ENCODE measurements at regions not wholly inside any gene's neighbourhood (a gene's known extent, or its start where the extent isn't known, plus 50 kb on each side); places are given as distances from the start of the nearest gene placed in this dataset.
"Not testable (repeated sequence)": the region's sequence is repeated elsewhere in the genome, so short reads cannot be mapped to it uniquely, and the experiment has no call there.

- TF ChIP-seq, protein P1, sequence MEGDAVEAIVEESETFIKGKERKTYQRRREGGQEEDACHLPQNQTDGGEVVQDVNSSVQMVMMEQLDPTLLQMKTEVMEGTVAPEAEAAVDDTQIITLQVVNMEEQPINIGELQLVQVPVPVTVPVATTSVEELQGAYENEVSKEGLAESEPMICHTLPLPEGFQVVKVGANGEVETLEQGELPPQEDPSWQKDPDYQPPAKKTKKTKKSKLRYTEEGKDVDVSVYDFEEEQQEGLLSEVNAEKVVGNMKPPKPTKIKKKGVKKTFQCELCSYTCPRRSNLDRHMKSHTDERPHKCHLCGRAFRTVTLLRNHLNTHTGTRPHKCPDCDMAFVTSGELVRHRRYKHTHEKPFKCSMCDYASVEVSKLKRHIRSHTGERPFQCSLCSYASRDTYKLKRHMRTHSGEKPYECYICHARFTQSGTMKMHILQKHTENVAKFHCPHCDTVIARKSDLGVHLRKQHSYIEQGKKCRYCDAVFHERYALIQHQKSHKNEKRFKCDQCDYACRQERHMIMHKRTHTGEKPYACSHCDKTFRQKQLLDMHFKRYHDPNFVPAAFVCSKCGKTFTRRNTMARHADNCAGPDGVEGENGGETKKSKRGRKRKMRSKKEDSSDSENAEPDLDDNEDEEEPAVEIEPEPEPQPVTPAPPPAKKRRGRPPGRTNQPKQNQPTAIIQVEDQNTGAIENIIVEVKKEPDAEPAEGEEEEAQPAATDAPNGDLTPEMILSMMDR (IDR thresholded peaks at IDR 0.05), result no peak
- no peak for TF ChIP-seq POLR2A (IDR thresholded peaks at IDR 0.05)
- WGBS, 2 donors, result 68 to 74% methylated on average over 10 to 11 of the region's 12 CpGs
- intact Hi-C loops (cut with DNase I), result no loop called here
- Histone ChIP-seq H3K9me3 (no peaks in the 10 kb centered on the region), H3K4me3 (no peak overlapping the region), H3K27me3 (no peaks in the 10 kb centered on the region), H3K4me1 (peaks cover 0 to 16% (median 8%) of the 10 kb centered on the region in 3 donors), H3K36me3 (no peaks in the 10 kb centered on the region), H3K27ac (no peak overlapping the region)
- DNase-seq, result no peak
Measured at GRCh38 chr2:111523009-111523408, 361.0 kb downstream of the ANAPC1 start.

DNA sequence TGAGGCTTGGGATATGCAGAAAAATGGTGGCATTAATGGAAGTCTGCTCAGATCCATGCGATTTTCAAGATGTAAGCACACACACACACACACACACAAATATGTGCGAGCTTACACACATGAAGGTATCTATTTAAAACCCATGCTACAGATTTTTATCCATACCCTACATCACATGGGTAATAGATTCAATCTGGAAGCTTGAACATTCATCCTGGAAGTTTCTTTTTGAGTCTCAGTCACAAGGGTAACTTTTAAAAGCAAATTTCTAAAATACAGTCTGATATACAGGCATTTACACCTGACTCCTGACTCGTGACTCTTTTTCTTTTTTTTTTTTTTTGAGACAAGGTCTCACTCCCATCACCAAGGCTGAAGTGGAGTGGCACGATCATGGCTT lies 359.0 kb downstream of the ANAPC1 start:
- intact Hi-C loops (cut with DNase I); DNase-seq; H3K36me3 ChIP-seq; H3K9me3 ChIP-seq; H3K27me3 ChIP-seq; H3K27ac ChIP-seq; H3K4me3 ChIP-seq: not testable (repeated sequence)
- WGBS, 2 donors, result 76 to 79% methylated on average over 3 to 4 of the region's 4 CpGs
- peaks cover 0 to 16% (median 8%) of the 10 kb centered on the region in 3 donors for H3K4me1 ChIP-seq

DNA sequence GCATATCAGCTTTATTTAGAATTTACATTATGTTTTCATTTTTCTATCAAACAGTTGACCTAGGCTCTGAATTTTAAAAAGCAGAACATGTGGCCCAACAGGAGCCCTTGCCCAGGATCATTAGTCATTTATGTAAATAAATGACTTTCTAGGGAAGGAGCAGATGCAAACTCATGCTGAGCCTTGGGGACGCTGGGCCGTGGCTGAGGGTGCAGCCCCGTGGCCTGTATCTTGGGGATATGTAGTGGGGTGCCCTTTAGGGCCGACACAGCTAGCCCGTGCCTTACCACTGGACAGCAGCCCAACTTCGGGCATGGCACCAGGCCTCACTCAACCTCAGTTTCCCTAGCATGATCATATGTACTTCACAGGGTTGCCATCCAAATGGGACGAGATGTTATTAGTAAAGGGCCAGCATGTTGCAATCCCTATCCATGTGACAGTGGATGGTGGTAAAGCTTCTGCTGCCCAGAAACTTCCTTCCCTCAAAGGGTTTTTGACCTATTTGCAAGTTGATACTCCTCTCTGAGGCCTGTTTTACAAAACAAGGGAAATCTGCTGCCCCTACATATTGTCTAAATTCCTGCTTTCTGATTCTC lies 357.9 kb downstream of the ANAPC1 start:
- H3K27me3 ChIP-seq; DNase-seq; H3K36me3 ChIP-seq; H3K9me3 ChIP-seq; intact Hi-C loops (cut with DNase I); H3K4me3 ChIP-seq: not testable (repeated sequence)
- peak overlapping the region in 1 of 4 donors; percentile 52 for H3K27ac ChIP-seq
- H3K4me1 ChIP-seq, result peaks cover 0 to 16% (median 8%) of the 10 kb centered on the region in 3 donors
- 50 to 100% methylated on average over 1 to 3 of the region's 7 CpGs for WGBS, 2 donors

- DNase-seq; intact Hi-C loops (cut with DNase I); H3K27ac ChIP-seq; H3K9me3 ChIP-seq; H3K27me3 ChIP-seq; H3K4me3 ChIP-seq; H3K36me3 ChIP-seq: not testable (repeated sequence)
- WGBS, 2 donors, result 83 to 94% methylated on average over 6 to 7 of the region's 10 CpGs
- peaks cover 0 to 14% (median 3%) of the 10 kb centered on the region in 3 donors for H3K4me1 ChIP-seq
Measured at GRCh38 chr2:111527707-111528400, 356.1 kb downstream of the ANAPC1 start.

DNA sequence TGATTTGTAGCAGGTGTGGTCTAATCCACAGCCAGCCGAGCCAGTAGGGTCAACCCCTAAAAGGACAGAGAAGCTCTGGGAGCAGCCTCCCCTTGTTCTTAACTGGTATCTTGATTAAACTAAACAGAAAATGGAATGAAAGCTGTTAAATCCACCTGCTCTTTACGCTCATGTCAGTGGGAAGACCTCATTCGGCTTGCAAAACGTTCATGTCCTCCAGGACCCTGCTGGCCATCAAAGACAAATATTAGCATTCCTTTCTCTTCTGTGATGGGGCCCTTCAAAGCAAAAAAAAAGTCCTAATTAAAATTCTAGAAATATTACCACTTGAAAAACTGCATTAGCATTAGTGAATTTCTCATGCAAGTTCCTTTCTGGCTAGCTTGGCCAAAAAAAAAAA lies 355.0 kb downstream of the ANAPC1 start:
- intact Hi-C loops (cut with DNase I); H3K27me3 ChIP-seq; DNase-seq; H3K9me3 ChIP-seq; H3K4me1 ChIP-seq; H3K27ac ChIP-seq; H3K36me3 ChIP-seq; H3K4me3 ChIP-seq: not testable (repeated sequence)
- 87 to 100% methylated on average over 1 to 3 of the region's 4 CpGs for WGBS, 2 donors

- H3K27ac ChIP-seq; intact Hi-C loops (cut with DNase I); DNase-seq; H3K27me3 ChIP-seq; H3K9me3 ChIP-seq; H3K36me3 ChIP-seq; H3K4me3 ChIP-seq: not testable (repeated sequence)
- peaks cover 0 to 20% (median 5%) of the 10 kb centered on the region in 3 donors for H3K4me1 ChIP-seq
- 50 to 60% methylated on average over 1 to 2 of the region's 5 CpGs for WGBS, 2 donors
Measured at GRCh38 chr2:111530239-111530965, 353.6 kb downstream of the ANAPC1 start.

DNA sequence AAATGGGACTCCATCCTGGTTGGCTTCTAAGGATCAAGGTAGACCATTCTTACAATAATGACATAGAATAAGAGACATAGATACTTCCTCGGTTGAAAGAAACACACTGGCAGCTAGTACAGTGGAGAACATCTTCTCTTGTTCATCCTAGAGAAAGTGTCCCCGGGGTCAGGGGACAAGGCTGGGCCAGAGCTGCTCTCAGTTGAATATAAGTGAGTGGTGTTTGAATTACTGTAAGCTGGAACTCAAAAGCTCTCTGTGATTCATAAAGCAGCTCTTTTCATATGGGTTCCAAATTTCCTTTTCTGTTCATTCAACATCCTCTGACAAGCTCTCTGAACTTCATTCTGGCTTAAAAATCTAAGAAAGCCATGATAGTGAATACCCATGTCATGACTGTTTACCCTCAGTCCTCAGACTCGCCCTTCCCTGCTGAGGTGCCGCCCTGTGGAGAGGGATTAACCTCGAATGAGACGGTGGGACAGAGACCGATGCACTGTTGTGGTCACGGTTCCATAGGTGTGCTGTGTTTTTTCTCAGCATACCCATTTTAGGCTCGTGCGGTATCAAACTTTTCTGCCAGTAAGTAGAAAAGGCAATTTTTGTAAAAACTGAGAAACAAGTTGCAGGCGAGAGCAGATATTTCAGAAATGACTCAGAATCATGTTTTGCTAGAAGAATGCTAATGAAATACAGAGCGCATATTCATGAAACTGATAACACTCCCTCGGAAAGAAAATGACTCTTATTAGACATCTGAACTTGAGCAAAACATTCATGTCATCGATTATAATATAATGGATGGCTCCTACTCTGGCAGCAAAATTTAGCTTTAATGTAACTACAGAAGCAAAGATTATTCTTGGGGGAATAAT lies 351.1 kb downstream of the ANAPC1 start:
- WGBS, 2 donors, result 27 to 71% methylated on average over 2 of the region's 14 CpGs
- H3K4me3 ChIP-seq; H3K27me3 ChIP-seq; H3K9me3 ChIP-seq; intact Hi-C loops (cut with DNase I); H3K36me3 ChIP-seq; DNase-seq: not testable (repeated sequence)
- peak overlapping the region; percentile 54 to 82 (median 68) for H3K27ac ChIP-seq
- H3K4me1 ChIP-seq, result peaks cover 0 to 19% (median 7%) of the 10 kb centered on the region in 3 donors

DNA sequence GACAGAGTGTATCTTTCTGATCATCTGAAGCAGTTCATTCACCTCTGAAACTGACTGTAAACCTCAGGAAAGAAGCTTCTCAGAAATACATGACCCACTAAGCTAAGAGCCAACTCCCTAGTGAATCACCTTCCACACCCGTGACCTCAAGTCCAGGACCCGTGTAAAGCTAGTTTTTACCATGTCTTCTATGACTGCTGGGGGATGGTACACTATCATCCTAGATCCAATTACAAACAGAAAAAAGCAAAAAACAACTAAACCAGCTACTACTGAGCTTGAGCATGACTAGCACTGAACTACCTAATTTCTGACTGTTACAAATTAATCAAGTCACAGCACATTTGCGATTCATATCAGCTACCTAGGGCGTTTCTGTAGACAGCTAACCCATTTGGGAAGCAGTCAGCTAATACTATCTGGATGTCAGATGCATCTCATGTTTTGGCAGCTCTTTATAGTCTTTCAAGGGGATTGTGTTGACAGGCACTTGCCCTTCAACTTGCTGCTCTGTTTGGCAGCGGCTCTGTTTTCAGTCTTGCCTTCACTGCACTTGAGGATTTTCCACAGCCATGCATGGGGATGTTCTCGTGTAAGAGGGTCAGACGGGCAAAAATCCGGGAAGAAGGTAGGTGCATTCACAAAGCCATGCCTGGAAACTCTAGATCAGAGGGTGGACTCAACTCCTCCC lies 350.3 kb downstream of the ANAPC1 start:
- H3K36me3 ChIP-seq; intact Hi-C loops (cut with DNase I); H3K9me3 ChIP-seq; DNase-seq; H3K27me3 ChIP-seq; H3K4me3 ChIP-seq: not testable (repeated sequence)
- WGBS, 2 donors, result 29% methylated on average over 1 of the region's 8 CpGs; no CpG with 5 or more reads in 1 of the 2 donors
- H3K4me1 ChIP-seq, result peaks cover 0 to 19% (median 7%) of the 10 kb centered on the region in 3 donors
- peak overlapping the region; percentile 3 to 71 (median 45) for H3K27ac ChIP-seq

Data from esophagus squamous epithelium (tissue), 5 donors.